AG10803 (cell line): ENCODE measurements at regions not wholly inside any gene's neighbourhood (a gene's known extent, or its start where the extent isn't known, plus 50 kb on each side); places are given as distances from the start of the nearest gene placed in this dataset.

ENCODE experiments used
- DNase-seq: peaks from one replicate; pipeline ENCODE4 v3.0.0; 2010; ENCODE audit warnings: low read depth
- H3K4me3 ChIP-seq: 2 replicates; pipeline ENCODE4 v1.5.1; 2011; ENCODE audit warnings: mild to moderate bottlenecking, low read length, control low read depth
- TF ChIP-seq, protein P1 (sequence below): conservative IDR thresholded peaks from 2 replicates; pipeline ENCODE4 v1.5.1; 2011; ENCODE audit warnings: mild to moderate bottlenecking, low read length, control low read depth, inconsistent platforms

DNA sequence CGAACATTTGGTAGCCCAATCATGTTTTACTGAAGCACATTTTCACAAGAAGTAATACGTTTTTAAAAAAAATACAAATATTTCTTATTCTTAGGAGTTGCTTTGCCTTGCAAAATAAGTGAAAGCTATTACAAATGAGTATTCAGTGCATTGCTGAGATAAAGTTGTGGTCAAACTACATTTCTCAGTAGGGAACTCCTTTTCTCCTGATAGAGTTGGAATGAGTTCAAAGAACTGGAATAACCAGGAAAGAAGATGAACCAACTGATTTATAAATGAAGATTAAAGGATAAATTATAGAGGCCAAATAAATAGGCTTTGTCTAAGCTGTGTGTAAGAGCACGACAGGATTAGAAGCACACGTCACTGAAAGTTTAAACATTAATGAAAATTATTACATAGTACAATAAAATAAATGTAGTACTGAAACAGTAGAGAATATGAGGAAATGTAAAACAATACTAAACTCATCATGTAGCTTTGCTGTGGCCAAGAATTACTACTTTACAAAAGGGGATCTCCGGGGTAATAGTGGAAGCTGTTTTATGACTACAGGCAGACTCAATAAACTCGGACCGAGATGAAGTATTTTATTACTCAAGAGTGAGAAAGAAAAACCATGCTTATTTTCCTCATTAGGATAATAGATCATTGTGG lies 73.6 kb downstream of the KCNJ2 start:
- no peak for DNase-seq
- TF ChIP-seq, protein P1, sequence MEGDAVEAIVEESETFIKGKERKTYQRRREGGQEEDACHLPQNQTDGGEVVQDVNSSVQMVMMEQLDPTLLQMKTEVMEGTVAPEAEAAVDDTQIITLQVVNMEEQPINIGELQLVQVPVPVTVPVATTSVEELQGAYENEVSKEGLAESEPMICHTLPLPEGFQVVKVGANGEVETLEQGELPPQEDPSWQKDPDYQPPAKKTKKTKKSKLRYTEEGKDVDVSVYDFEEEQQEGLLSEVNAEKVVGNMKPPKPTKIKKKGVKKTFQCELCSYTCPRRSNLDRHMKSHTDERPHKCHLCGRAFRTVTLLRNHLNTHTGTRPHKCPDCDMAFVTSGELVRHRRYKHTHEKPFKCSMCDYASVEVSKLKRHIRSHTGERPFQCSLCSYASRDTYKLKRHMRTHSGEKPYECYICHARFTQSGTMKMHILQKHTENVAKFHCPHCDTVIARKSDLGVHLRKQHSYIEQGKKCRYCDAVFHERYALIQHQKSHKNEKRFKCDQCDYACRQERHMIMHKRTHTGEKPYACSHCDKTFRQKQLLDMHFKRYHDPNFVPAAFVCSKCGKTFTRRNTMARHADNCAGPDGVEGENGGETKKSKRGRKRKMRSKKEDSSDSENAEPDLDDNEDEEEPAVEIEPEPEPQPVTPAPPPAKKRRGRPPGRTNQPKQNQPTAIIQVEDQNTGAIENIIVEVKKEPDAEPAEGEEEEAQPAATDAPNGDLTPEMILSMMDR = no peak
- no peak overlapping the region for H3K4me3 ChIP-seq

DNA sequence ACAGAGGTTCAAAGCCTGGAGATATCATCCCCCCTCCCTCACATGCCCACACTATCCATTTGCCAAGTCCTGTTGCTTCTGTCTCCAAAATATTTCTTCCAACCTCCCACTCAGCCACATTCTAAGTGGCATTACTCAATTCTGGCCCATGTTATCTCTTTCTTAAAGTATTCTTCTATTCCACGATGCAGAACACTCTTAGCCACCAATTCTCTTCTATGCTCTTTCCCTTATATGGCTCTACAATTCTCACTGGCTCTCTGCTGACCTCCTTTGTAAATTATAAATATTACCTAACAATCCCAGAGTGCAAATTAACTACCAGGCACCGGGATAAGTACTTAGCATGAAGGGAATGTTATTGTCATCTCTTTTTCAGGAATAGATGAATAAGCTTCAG lies 82.4 kb downstream of the KCNJ2 start:
- TF ChIP-seq, protein P1 = no peak
- no peak overlapping the region for H3K4me3 ChIP-seq
- no peak for DNase-seq

DNA sequence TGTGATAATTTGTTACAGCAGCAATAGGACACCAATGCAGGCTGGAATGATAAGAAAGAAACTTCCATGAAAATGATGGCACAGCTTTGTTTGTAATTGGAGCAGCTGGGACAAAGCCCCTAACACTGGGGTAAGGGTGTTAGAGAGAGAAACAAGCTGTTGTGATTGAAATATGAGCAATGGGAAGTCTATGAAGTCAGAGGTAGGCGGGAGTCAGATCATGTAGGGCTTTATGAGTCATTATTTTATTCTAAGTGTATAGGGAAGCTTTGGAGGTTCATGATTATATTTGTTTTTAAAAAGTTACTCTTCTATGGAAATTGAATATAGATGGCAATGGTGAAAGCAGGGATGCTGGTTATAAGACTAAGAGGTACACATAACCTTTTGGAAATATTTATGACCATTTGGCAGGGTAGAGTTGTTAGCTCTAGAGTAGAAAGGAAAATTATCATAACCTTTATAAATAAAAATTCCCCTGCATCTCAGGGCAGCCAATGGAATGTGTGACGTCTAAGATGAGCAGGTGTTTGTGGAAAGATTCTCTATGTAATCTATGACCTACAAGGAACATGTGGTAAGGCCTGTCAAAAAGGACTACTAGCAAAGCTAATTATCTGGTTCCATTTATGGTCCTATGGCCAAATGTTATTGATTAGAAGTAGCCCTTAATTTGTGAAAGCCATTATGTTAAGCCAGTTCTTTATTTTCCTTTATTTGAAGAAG lies 85.6 kb downstream of the KCNJ2 start:
- no peak overlapping the region for H3K4me3 ChIP-seq
- TF ChIP-seq, protein P1 = no peak
- DNase-seq = no peak

DNA sequence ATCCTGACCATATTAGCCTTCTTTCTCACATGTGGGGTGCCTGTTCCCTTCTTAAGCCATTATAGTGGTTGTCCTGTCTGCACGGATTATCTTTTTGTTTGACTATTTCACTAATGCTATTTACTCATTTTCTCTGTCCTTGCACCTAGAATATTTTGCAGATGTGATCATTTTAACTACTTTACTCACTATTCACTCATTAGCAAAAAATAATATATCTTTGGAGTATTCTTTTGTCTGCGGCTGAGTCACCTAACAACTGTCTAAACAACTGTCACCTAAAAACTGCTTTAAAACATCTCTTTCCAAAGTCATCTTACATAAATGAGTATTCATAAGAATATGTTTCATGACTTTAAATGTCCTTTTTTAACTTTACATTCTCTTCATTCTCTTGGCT lies 87.4 kb downstream of the KCNJ2 start:
- no peak overlapping the region for H3K4me3 ChIP-seq
- no peak for DNase-seq
- TF ChIP-seq, protein P1 = no peak

DNA sequence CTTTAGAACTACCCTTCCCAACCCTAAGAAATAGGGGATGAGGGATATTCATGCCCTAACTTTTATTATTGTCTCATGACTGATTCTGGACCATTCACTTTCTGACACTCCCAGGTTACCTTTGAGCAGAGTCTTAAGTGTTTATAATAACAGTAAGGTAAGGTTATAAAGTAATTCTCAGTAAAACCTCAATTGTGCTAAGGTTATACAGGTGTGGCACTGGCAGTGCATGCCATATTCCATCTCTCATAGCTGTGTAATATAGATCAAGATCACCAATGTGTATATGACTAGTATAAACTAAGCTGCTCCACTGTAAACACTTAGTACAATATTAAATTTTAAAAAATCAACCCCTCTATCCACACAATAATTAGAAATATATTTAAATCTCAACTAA lies 89.1 kb downstream of the KCNJ2 start:
- TF ChIP-seq, protein P1 = no peak
- no peak for DNase-seq
- no peak overlapping the region for H3K4me3 ChIP-seq

DNA sequence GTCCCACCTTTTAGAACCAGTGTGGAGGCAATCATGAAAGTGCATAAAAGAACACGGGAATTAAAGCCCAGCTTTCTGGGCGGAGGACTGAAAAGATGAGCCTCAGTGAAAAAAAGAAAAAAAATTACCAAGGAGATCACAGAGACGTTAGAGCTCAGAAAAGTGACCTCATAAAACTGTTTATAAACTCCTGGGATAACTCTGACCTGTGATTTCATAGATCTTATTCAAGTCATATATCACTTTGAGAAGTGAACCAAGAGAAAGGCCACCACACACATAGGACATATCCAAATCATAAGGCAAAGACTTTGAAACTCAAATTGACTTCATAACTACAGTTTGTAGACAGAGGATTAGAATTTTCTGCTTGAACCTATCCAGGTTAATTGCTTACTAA lies 90.1 kb downstream of the KCNJ2 start:
- no peak for DNase-seq
- TF ChIP-seq, protein P1 = no peak
- H3K4me3 ChIP-seq = no peak overlapping the region

DNA sequence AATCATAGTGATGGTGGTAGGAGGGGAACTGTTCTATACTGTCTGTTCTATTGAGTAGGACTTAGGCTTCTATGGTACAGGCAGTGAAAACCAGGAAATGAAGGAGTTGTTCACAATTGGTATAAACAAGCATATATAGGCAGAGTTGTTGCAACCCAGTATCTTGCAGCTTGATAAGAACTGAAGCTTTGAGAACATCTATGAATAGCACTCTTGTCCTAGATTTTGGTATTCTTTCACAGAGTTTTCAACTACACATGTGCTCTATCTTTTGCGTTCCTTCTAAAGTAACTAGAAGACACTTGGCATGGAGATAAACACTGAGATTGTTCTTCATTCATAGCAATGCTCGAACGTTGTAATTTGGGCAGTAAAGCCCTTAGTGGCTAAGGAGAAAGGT lies 91.8 kb downstream of the KCNJ2 start:
- TF ChIP-seq, protein P1 = no peak
- no peak overlapping the region for H3K4me3 ChIP-seq
- DNase-seq = no peak
